ENCODE measurements at regions not wholly inside any gene's neighbourhood (a gene's known extent, or its start where the extent isn't known, plus 50 kb on each side); places are given as distances from the start of the nearest gene placed in this dataset.

DNA sequence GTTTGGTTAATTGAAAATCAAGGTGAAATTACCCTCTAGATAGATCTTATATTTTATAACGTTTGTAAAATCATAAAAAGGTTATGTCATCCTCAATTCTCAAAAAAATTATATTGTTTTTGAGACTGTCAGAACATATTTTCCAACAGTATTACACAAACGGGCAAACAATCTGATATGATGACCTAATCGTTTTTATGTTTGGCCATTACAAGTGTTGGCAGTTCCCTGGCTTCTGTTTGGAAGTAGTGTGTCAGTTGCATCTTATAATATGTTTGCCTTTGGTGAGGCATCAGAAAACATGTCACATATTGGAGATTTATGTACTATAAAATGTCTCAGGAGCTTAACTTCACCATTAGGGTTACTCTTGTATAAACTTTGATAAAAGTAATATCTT lies 308.1 kb upstream of the EPHA7 start:
- no peak for DNase-seq (ENCODE audit: low spot score in 2 of 2)
- no peak overlapping the region for H3K4me3 ChIP-seq
- intact Hi-C loops (cut with DNase I) = no loop called here
- no peaks in the 10 kb centered on the region for H3K9me3 ChIP-seq
- no peaks in the 10 kb centered on the region for H3K36me3 ChIP-seq
- H3K27me3 ChIP-seq = no peaks in the 10 kb centered on the region
- TF ChIP-seq, protein P1, sequence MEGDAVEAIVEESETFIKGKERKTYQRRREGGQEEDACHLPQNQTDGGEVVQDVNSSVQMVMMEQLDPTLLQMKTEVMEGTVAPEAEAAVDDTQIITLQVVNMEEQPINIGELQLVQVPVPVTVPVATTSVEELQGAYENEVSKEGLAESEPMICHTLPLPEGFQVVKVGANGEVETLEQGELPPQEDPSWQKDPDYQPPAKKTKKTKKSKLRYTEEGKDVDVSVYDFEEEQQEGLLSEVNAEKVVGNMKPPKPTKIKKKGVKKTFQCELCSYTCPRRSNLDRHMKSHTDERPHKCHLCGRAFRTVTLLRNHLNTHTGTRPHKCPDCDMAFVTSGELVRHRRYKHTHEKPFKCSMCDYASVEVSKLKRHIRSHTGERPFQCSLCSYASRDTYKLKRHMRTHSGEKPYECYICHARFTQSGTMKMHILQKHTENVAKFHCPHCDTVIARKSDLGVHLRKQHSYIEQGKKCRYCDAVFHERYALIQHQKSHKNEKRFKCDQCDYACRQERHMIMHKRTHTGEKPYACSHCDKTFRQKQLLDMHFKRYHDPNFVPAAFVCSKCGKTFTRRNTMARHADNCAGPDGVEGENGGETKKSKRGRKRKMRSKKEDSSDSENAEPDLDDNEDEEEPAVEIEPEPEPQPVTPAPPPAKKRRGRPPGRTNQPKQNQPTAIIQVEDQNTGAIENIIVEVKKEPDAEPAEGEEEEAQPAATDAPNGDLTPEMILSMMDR (IDR thresholded peaks at IDR 0.05) = no peak
- no peak overlapping the region for H3K27ac ChIP-seq
- no peaks in the 10 kb centered on the region for H3K4me1 ChIP-seq

DNA sequence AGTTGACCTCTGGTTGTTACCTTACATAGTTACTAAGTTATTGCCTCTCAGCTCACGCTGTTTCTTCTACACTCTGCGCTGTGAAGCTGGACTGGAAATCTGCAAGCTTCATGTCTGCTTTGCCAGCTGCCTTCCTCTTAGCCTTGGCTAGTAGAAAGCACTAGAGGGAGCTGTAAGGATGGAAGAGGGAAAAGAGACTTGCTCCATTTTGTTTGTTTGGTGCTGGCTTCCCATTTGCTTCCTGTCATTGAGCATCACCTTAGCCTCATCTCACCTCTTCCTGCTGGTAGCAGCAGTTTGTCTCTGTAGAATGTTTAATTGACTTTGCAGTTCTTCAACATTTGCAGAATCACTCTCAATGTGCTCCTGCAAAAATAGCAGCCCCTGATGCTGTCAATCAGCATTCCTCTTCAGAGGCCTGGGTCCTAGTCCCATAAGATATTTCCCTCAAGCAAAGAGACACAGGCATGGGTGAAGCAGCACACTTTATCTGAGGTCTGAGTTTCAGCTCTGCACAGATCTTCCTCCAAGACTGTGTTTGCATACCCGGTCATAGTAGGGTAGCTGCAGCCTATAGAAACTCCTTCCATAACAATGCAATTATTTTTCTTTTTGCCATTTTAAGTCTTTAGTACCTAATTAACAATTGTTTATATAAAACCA lies 302.2 kb upstream of the EPHA7 start:
- TF ChIP-seq, protein P1 (IDR thresholded peaks at IDR 0.05) = no peak
- intact Hi-C loops (cut with DNase I) = no loop called here
- DNase-seq (ENCODE audit: low spot score in 2 of 2) = no peak

DNA sequence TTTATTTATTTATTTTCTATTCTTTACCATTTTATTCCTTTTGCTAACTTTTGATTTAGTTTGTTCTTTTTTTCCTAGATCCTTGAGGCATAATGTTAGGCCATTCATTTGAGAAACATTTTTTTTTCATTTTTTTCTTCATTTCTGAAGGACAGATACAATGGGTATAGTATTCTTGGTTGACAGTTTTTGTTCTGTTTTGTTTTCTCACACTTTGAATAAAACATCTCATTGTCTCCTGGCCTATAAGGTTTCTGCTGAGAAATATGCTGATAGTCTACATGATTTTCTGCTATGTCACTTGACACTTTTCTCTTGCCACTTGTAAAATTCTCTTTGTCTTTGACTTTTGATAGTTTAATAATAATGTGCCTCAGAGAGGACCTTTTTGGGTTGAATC lies 294.6 kb upstream of the EPHA7 start:
- intact Hi-C loops (cut with DNase I) = no loop called here
- H3K9me3 ChIP-seq = peaks cover 0 to 18% of the 10 kb centered on the region in 2 donors
- DNase-seq (ENCODE audit: low spot score in 2 of 2) = no peak
- no peak overlapping the region for H3K27ac ChIP-seq
- H3K4me3 ChIP-seq = no peak overlapping the region
- TF ChIP-seq, protein P1 (IDR thresholded peaks at IDR 0.05) = no peak
- H3K36me3 ChIP-seq = no peaks in the 10 kb centered on the region
- H3K27me3 ChIP-seq = no peaks in the 10 kb centered on the region
- no peaks in the 10 kb centered on the region for H3K4me1 ChIP-seq

More for the DNA sequence above, 302.2 kb upstream of the EPHA7 start:
- Histone ChIP-seq H3K27me3 (no peaks in the 10 kb centered on the region), H3K9me3 (no peaks in the 10 kb centered on the region), H3K36me3 (no peaks in the 10 kb centered on the region), H3K4me1 (no peaks in the 10 kb centered on the region), H3K4me3 (no peak overlapping the region), H3K27ac (no peak overlapping the region)

DNA sequence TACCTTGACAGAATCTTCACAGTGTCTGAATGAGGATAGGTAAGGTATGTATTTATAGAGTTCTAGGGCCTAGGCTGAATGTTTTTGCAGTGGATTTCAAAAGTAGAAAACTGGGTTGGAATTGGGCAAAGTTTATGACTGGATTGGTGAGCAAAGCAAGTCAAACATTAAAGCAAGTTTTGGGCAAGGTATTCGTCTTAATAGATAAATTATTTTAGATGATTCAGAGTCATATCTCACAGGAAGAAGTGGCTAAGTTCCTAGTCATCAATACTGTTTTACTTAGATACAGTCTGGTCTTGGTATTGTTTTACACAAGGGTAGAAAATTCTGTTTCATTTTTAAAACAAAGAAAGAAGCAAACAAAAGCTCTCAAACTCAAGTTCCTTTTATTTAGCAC lies 284.1 kb upstream of the EPHA7 start:
- Histone ChIP-seq H3K27me3 (no peaks in the 10 kb centered on the region), H3K36me3 (no peaks in the 10 kb centered on the region), H3K4me1 (no peaks in the 10 kb centered on the region), H3K27ac (no peak overlapping the region), H3K4me3 (no peak overlapping the region), H3K9me3 (no peaks in the 10 kb centered on the region)
- no peak for DNase-seq (ENCODE audit: low spot score in 2 of 2)
- intact Hi-C loops (cut with DNase I) = no loop called here
- TF ChIP-seq, protein P1 (IDR thresholded peaks at IDR 0.05) = no peak

DNA sequence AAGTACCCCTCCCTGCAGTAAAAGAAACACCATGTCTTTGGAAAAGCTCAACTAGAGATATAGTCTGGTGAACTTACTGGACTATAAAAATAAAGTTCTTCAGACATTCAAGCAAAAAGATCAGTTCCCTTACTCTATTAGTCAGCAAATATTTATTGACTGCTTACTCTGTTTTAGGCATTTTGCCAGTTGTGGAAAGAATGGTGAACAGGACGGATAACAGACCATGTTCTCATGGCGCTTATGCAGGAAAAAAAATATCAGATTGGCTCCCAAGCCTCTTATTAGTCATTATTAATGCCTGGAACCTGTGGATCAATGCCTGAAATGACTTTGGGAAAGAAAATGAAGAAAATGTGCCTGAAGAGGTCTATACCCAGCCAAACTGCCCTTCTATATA lies 282.2 kb upstream of the EPHA7 start:
- TF ChIP-seq, protein P1 (IDR thresholded peaks at IDR 0.05) = no peak
- DNase-seq (ENCODE audit: low spot score in 2 of 2) = no peak
- no peak overlapping the region for H3K27ac ChIP-seq

DNA sequence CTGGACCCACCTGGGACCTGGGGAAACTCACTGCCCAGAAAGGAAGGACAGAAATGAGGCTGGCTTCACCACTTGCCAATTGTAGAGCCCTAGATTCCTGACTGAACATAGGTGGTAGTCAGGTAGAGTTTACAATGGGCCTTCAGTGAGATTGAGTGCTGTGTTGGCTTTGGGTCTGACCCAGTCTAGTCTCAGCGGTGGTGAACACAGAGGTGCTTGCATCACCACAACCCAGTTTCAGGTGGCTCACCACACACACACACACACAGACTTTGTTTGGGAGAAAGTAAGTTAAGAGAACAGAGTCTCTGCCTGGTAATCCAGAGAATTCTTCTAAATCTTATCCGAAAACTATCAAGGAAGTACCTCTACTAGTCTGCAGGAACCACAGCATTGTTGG lies 266.1 kb upstream of the EPHA7 start:
- DNase-seq (ENCODE audit: low spot score in 2 of 2) = no peak
- Histone ChIP-seq H3K4me3 (no peak overlapping the region), H3K27ac (no peak overlapping the region), H3K4me1 (no peaks in the 10 kb centered on the region), H3K27me3 (no peaks in the 10 kb centered on the region), H3K36me3 (no peaks in the 10 kb centered on the region), H3K9me3 (no peaks in the 10 kb centered on the region)
- intact Hi-C loops (cut with DNase I) = no loop called here
- TF ChIP-seq, protein P1 (IDR thresholded peaks at IDR 0.05) = no peak

More for the DNA sequence above, 282.2 kb upstream of the EPHA7 start:
- H3K4me1 ChIP-seq = no peaks in the 10 kb centered on the region
- H3K36me3 ChIP-seq = no peaks in the 10 kb centered on the region
- intact Hi-C loops (cut with DNase I) = no loop called here
- H3K27me3 ChIP-seq = no peaks in the 10 kb centered on the region
- no peaks in the 10 kb centered on the region for H3K9me3 ChIP-seq
- H3K4me3 ChIP-seq = no peak overlapping the region

All from ascending aorta (tissue), 2 donors.